Lower lobe of right lung (tissue), 2 donors: ENCODE measurements at regions not wholly inside any gene's neighbourhood (a gene's known extent, or its start where the extent isn't known, plus 50 kb on each side); places are given as distances from the start of the nearest gene placed in this dataset.
A peak's percentile ranks its signal among the peaks of the same experiment; 100 is the strongest.

Experiments
- ATAC-seq, 2 donors: fragments of 200-7000 bp; cut with Tn5 transposase; one replicate each; pipeline ENCODE4 v1.9.1; 2020 to 2022; ENCODE audit warnings: mild to moderate bottlenecking in 2 of 2, moderate library complexity in 2 of 2
- DNase-seq: peaks from one replicate; pipeline ENCODE4 v3.0.0-alpha.2; 2020
- H3K27ac ChIP-seq: fragments of 200-600 bp; one replicate; pipeline ENCODE4 v1.8.0; 2022
- H3K27me3 ChIP-seq: fragments of 200-600 bp; one replicate; pipeline ENCODE4 v1.8.0; 2022; ENCODE audit warnings: low read depth
- H3K36me3 ChIP-seq: fragments of 200-600 bp; one replicate; pipeline ENCODE4 v1.8.0; 2022; ENCODE audit warnings: mild to moderate bottlenecking
- H3K4me1 ChIP-seq: fragments of 200-600 bp; one replicate; pipeline ENCODE4 v1.8.0; 2022
- H3K4me3 ChIP-seq: fragments of 200-600 bp; one replicate; pipeline ENCODE4 v1.8.0; 2022; ENCODE audit warnings: mild to moderate bottlenecking
- H3K9me3 ChIP-seq: fragments of 200-600 bp; one replicate; pipeline ENCODE4 v1.8.0; 2022
- CTCF ChIP-seq: fragments of 200-600 bp; IDR thresholded peaks from one replicate; pipeline ENCODE4 v1.8.0; 2022; ENCODE audit warnings: antibody characterized with exemption, mild to moderate bottlenecking
- intact Hi-C: fragments of 100-400 bp; cut with DNase I; formaldehyde crosslinking; loops from one replicate; pipeline ENCODE4 v1.11.0; 2022
- donor health status: DM: no; HTN: yes; CAD: no; lungs with severe emphysema.

DNA sequence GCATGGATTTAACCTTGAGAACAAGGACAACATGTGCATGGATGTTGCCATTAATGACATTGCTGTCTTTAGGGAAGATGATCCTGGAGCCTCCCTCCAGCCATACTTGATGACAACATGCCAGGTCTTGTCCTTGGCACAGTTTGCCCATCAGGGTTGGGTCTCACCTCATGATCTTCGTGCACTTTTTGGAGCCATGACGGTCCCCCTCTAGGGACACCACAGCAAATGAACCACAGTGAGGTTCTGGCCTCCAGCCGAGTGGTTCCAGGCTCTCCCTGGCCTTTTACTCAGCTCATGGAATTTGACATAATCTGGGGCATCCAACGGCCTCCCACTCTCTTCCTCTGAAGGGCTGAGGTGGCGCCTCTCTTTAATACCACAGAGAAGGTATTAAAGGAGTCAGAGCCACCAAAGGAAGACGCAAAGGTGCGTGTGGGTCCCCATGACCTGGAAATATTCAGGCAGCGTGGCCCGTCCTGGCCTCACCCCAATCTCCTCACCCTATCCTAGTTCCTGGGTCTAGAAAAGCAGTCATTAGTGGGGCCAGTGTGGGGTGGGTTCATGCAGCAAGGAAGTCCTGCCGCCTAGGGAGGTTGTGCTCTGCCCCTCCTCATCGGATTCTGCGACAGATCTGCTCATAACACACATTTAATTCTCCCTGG, 184.8 kb downstream of the CXCL12 start:
- Histone ChIP-seq H3K4me1 (peaks cover 8% of the 10 kb centered on the region), H3K27me3 (no peaks in the 10 kb centered on the region), H3K36me3 (no peaks in the 10 kb centered on the region), H3K9me3 (no peaks in the 10 kb centered on the region), H3K4me3 (no peak overlapping the region), H3K27ac (no peak overlapping the region)
- DNase-seq = no peak
- TF ChIP-seq CTCF = no peak
- intact Hi-C loops = no loop called here
- no peak for ATAC-seq

DNA sequence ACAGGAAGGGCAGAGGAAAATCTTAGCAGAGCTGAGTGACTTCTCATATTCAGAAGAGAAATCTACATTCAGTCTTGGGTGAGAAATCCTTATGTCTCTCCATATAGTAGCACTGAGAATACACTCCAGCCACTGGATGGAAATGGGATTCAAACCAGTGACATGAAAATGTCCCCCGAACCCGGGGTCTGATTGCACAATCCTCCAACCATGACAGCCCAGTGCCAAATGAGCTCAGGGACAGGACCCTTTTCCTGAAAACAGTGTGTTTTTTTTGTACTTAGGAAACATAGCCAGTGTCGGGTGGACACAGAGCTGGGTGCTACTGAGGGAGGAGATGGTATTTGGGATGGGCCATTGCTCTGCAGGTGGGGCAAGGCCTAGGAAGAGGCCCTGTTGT, 185.6 kb downstream of the CXCL12 start:
- ATAC-seq = no peak
- Histone ChIP-seq H3K4me3 (no peak overlapping the region), H3K4me1 (peaks cover 12% of the 10 kb centered on the region), H3K27me3 (no peaks in the 10 kb centered on the region), H3K36me3 (no peaks in the 10 kb centered on the region), H3K9me3 (no peaks in the 10 kb centered on the region), H3K27ac (peak overlapping the region; percentile 6)
- no peak for DNase-seq
- no peak for TF ChIP-seq CTCF
- intact Hi-C loops = no loop called here

DNA sequence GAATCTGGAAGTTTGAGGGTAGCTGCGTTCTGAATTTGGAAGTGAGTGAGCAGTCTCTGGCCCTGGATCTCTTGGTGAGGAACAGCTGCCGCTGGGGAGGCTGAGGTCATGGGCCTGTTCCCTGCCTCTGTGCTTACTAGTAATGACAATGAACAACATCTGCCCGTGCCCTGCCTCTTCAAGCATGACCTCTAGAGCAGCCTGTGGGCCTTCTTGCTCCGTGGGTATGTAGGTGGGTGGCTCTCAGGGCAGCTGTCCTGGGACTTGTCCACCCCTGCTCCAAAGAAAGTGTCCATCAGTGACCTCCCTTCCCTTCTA, 186.2 kb downstream of the CXCL12 start:
- Histone ChIP-seq H3K36me3 (no peaks in the 10 kb centered on the region), H3K27ac (peak overlapping the region; percentile 6), H3K4me3 (no peak overlapping the region), H3K4me1 (peaks cover 12% of the 10 kb centered on the region), H3K9me3 (no peaks in the 10 kb centered on the region), H3K27me3 (no peaks in the 10 kb centered on the region)
- ATAC-seq (peak in 1 of 2 donors; percentile 20), DNase-seq (no peak)
- no peak for TF ChIP-seq CTCF
- intact Hi-C loops = no loop called here

DNA sequence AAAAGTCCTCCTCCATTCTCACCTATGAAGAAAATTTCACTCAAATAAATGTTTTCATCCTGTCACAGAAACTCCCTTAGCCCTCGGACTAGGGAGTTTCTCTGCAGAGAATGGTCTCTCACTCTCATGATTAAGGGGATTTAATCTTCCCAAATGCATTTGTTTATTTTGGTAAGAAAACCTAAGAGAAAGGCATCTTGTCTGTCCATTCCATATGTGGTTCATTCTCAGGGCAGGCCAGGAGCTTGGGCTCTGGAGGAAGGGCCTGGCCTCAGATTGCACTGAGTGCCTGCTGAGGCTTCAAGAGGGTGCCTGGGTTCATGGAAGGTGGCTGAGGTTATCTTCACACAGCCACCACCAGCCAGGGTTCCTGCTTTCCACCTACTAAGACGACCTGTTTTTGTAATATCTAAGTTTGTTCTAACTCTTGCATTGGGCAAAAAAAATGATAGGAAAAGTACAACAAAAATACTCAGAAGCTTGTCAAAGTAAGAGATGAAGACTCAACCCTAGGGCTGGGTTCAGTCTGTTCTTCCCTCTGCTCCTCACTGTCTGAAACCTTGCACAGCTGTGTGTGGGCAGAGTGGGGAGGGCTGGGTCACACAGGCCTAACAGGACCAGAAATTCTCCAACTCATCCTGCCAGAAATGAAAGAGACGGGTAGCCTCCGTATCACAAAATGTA, 186.7 kb downstream of the CXCL12 start:
- H3K4me1 ChIP-seq = peaks cover 12% of the 10 kb centered on the region
- no peaks in the 10 kb centered on the region for H3K9me3 ChIP-seq
- TF ChIP-seq CTCF = no peak
- ATAC-seq (peak in 1 of 2 donors; percentile 15), DNase-seq (no peak)
- no peak overlapping the region for H3K4me3 ChIP-seq
- H3K27me3 ChIP-seq = no peaks in the 10 kb centered on the region
- H3K36me3 ChIP-seq = no peaks in the 10 kb centered on the region
- intact Hi-C loops = no loop called here
- H3K27ac ChIP-seq = no peak overlapping the region

GRCh38 chr10:44197646-44198045, 187.3 kb downstream of the CXCL12 start:
- DNase-seq = no peak
- intact Hi-C loops = no loop called here
- Histone ChIP-seq H3K9me3 (no peaks in the 10 kb centered on the region), H3K27ac (no peak overlapping the region), H3K27me3 (no peaks in the 10 kb centered on the region), H3K4me1 (peaks cover 12% of the 10 kb centered on the region), H3K36me3 (no peaks in the 10 kb centered on the region), H3K4me3 (no peak overlapping the region)
- ATAC-seq = no peak
- no peak for TF ChIP-seq CTCF
